GM19372 (cell line): ENCODE measurements at regions not wholly inside any gene's neighbourhood (a gene's known extent, or its start where the extent isn't known, plus 50 kb on each side); places are given as distances from the start of the nearest gene placed in this dataset.

Experiments used
- ATAC-seq: cut with Tn5 transposase; IDR thresholded peaks from one replicate; pipeline ENCODE4 v1.9.1; 2021; ENCODE audit warnings: mild to moderate bottlenecking, low read depth, moderate library complexity; ENCODE audit not compliant: unreplicated experiment

DNA sequence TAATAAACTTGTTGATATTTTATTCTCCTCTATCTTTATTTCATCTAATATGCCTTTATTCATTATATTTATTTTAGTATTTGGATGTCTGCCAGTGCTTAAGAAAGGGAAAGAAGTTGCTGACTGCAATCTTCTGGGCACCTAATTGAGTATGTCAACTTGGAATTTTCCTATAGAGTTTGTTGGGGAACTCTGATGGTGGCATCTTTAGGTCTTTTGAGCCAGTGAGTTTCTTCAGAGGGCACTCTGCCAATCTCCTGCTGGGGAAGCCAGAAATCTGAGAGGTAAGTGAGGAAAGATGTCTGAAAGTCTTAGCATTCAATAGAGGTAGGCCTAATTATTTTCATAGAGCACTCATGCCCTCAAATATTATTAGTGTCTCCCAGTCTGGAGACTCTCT is 475.0 kb downstream of the GABRG1 start:
- no peak for ATAC-seq

DNA sequence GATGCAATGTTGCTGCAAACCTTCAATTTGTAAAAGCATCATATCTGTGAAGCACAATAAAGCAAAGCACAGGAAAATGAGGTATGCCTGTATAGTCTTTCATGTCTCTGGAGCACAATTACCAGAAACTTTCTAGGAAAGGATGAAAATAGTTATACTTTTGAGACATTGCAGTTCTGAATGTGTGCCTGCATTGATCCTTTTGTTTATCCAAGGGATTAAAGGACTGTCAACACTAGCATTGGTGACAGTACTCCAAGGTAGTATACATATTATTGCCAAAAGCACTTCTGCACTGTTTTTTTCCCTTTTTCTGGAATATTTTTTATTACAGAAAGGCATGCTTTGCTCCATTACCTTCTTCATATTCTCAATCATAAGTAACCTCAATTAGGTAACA is 476.0 kb downstream of the GABRG1 start:
- no peak for ATAC-seq

- no peak for ATAC-seq
Measured at GRCh38 chr4:45646885-45647590, 476.8 kb downstream of the GABRG1 start.

DNA sequence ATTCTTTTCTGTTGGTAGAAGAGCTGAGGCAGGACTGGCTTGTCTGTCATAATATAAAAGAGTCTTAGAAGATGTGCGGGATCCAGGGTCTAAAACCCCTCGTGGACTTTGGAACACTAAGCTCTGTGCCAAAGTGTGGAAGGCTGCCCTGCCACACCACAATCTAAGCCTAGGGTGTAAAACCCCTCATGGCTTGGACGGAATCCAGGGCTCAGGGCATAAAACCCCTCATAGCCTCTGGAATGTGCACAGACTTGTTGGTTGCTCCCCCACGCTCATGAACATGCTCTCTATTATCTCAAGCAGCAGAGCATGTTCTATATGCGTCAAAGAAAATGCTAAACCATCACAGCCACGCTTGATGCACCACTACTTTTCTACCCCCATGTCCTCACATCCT is 483.6 kb downstream of the GABRG1 start:
- no peak for ATAC-seq

- no peak for ATAC-seq
Measured at GRCh38 chr4:45638641-45639040, 485.2 kb downstream of the GABRG1 start.

DNA sequence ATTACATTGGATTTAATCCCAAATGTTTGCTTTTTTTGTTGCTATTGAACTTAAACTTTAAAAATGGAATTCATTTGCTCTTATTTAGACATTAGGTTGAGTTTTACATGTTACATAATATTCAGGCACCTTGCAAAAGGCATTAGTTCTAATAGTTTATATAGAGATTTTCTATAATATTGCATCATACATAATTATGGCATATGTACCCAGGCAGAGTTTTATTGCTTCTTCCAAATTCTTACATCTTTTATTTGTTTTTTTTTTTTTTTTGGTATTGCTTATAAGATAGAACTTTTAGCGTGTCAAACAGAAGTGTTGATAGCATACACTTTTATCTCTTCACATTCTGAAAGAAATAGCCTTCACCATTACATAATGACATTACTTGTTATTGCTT is 487.7 kb downstream of the GABRG1 start:
- no peak for ATAC-seq

- no peak for ATAC-seq
Measured at GRCh38 chr4:45629717-45630116, 494.1 kb downstream of the GABRG1 start.

DNA sequence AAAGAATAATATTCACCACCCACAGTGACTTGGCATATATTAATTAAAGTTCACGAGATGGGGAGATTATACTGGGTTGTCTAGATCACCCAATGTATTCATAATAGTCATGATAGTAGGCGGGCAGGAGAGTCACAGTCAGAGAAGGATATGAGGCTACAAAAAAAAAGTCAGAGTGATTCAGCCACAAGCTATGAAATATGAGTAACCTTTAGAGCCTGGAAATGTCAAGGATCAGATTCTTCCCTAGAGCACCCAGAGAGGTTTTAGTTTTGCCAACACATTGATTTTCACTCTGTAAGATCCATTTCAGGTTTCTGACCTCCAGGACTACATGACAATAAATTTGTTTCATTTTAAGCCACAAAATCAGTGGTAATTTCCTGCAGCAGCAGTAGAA is 501.9 kb downstream of the GABRG1 start:
- no peak for ATAC-seq

DNA sequence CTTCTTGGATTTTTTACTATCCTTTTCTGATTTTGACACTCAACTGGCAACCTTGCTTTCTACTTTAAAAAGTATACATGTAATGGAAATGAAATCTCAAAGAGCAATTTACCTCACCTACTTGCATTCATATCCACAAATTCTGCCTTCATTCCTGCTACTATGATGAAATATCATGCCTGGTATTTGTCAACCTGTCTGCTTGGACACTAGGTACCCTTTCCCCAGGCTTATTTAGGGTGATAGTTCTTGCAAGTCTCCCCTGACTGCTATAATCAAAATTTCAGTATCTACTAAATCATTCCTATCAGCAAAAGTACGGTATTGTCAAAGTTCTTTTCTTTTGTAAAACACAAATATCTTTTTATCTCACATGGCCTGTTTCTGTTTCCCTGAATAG is 503.0 kb downstream of the GABRG1 start:
- no peak for ATAC-seq

DNA sequence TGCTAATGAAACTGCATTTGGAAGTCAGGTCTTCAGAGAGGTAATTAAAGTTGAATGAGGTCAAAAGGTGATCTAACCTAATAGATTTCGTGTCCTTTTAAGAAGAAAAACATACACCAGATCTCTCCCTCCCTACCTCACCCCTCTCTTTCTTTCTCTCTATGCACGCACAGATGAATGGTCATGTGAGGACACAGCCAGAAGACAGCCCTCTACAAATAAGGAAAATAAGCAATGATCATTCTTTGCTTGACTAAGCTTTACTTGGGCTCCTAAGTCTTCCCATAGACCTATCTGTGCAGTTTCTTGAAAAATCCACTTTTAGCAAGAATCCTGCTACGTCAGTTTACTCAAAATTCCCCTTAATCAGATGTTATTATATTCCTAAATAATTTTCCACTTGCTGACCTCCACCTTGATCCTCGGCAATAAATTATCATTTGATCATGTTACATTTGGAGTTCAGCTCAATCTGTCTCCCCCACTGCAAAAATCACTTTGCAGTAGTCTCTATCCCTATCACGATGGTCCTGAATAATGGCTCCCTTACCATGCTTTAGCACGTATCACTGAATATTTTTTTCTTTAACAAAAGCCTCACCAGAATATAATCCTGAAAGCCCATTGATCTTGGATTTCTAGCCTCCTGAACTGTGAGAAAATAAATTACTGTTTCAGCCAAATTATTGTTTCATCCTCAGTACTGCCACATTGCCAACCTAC is 527.3 kb downstream of the GABRG1 start:
- ATAC-seq: no peak

DNA sequence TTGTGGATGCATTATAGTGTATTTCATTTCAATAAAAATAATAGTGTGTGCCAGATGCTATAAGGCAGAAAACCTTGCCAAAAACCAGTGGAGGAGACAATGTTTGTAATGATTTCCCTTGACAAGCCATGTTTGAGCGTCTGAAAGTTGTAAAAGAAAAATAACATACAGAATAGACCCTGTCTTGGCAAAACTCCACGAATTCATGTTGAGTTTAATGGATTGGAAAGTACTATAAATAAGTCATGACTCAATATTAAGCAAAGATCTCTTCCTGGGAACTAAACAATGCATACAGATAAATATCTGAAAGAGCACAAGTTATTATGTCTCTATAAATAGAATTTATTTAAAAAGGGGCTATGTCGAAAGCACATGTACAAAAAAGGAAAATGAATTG is 543.5 kb downstream of the GABRG1 start:
- no peak for ATAC-seq

DNA sequence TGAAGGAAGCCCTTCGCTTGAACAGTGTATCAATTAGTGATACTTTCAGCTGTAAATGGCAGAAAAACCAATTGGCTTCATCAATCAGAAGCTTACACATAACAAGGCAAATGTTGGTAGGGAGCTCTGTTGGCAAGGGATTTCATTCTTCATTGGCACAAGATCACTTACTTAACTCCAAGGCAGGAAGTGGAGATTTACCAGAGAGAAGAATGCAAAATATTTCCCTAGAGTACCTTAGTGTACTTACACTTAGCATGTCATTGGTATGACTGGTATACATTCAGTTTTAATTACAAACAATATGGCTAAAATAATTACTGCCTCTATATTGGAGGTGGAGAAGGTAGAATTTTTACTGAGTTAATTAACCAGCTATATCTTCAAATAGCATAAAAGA is 545.0 kb downstream of the GABRG1 start:
- no peak for ATAC-seq

GRCh38 chr4:45576275-45576674 is 547.6 kb downstream of the GABRG1 start:
- ATAC-seq: no peak

DNA sequence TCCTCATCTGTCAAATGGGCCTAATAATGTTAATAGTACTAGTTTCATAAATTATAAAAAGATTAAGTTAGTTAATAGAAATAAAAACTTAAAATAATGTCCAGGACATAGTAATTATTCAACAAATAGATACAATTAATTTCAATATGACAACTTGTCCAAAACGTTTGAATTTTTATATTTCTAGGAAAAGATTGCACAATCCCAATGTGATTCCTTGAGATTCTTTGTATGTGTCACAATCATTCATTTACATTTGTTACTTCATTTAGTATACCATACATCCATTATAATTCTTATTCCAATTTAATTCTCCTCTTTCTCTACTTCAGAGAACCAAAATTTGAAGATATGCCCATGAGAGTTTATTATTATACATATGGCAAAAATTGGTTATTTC is 554.2 kb downstream of the GABRG1 start:
- ATAC-seq: no peak

DNA sequence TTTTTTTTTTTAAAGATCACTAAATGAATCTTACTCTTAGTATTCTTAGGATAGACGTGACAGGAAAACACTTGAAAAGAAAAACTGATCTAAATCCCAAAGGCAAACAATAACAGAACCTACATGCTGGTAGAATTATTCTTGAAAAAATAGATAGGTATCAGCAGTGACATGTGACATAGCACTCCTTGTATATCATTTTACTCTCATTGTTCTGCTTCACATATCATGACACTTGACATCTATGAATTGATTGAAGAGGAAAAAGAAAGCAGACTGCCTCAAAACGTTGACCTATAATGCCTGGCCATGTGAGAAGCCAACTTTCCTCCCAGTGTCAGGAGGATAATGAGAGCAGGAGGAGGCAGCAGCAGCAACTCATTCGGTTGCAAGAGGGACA is 555.2 kb downstream of the GABRG1 start:
- no peak for ATAC-seq

- no peak for ATAC-seq
Measured at GRCh38 chr4:45566896-45567603, 556.8 kb downstream of the GABRG1 start.

DNA sequence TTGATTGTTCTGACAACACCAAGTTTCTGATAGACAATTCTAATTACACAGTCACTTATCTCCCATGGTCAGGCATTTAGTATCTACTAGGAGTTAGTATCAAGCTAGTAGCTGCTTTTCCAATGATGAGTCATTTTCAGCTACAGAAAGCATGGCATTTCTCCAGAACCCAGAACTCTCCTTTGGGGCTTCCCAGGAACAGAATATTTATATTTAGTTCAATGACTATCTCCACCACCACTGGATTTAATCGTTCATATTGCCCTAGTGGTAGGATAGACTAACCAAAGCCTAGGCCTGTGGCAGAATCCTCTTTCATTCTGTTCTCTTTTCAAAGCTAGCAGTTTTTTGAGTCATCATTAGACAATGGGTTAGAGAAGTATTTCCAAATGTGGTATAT is 569.4 kb downstream of the GABRG1 start:
- no peak for ATAC-seq

- no peak for ATAC-seq
Measured at GRCh38 chr4:45550766-45551366, 573.0 kb downstream of the GABRG1 start.

GRCh38 chr4:45539142-45539814 is 584.6 kb downstream of the GABRG1 start:
- no peak for ATAC-seq

- no peak for ATAC-seq
Measured at GRCh38 chr4:45530498-45530897, 593.4 kb downstream of the GABRG1 start.

GRCh38 chr4:45527160-45527559 is 596.7 kb downstream of the GABRG1 start:
- no peak for ATAC-seq
